ENCODE measurements at regions not wholly inside any gene's neighbourhood (a gene's known extent, or its start where the extent isn't known, plus 50 kb on each side); places are given as distances from the start of the nearest gene placed in this dataset.
A peak's percentile ranks its signal among the peaks of the same experiment; 100 is the strongest.

DNA sequence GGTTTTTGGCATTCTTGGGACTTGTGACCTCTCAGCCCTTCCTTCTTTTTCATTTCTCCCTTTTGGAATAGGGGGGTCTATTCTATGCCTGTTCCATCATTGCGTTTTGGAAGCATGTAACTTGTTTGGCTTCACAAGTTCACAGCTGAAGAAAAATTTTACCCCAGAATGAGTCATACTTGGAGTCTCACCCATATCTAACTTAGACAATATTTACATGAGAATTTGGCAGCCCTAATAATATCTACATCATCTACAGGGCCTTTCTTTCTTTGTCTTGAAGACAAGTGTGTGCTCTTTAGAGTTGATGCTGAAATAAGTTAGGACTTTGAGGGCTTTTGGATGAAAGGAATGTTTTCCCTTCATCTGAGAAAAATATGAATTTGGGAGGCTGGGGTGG, 1312.9 kb upstream of the FLRT2 start:
- DNase-seq (ENCODE audit: low read depth): no peak
- no peak overlapping the region for H3K4me3 ChIP-seq (ENCODE audit: low read length)
- no peak for TF ChIP-seq CTCF (IDR thresholded peaks at IDR 0.05; ENCODE audit: insufficient read depth, low read depth, low read length, missing control alignments)

DNA sequence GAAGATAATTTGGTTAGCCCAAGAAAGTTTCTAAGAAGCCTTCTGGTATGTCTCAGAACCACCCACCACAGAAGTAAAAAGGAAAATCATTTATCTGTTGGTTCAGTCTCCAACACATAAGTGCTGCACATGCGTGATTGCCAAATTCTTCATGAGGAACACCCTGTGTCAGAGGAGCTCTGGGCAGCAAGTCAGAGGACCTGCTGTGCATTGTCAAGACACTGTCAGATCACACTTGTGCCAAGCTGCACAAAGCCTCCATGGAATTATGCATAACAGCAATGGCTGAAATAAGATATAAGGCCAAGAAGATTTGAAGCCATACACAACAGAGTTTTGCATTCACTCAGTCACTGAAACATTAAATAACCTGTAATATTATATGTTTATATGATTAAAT, 1304.7 kb upstream of the FLRT2 start:
- no peak for TF ChIP-seq CTCF (IDR thresholded peaks at IDR 0.05; ENCODE audit: insufficient read depth, low read depth, low read length, missing control alignments)
- DNase-seq (ENCODE audit: low read depth): no peak
- no peak overlapping the region for H3K4me3 ChIP-seq (ENCODE audit: low read length)

DNA sequence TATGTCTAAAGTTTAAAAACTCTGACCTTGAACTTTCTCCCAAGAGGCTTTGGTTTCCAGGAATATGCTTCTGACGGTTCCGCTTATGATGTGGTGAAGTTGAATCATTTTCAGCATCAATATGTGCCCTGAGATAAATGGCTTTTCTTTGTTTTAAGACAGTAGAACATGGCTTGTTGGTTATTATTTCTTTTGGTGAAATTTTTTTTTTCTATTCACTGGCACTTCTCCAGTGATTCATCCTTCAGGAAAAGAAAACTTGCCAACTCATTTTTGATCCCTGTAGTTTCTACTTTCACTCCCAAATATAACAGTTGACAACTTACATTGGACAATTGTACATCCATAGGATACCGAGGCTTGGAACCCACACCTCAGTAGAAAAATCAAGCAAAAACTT, 1301.2 kb upstream of the FLRT2 start:
- no peak for TF ChIP-seq CTCF (IDR thresholded peaks at IDR 0.05; ENCODE audit: insufficient read depth, low read depth, low read length, missing control alignments)
- no peak for DNase-seq (ENCODE audit: low read depth)

GRCh38 chr14:84234281-84234680, 1295.7 kb upstream of the FLRT2 start:
- DNase-seq (ENCODE audit: low read depth): peak; percentile 76
- no peak overlapping the region for H3K4me3 ChIP-seq (ENCODE audit: low read length)
- no peak for TF ChIP-seq CTCF (IDR thresholded peaks at IDR 0.05; ENCODE audit: insufficient read depth, low read depth, low read length, missing control alignments)

More for the DNA sequence above, 1301.2 kb upstream of the FLRT2 start:
- H3K4me3 ChIP-seq (ENCODE audit: low read length): no peak overlapping the region

DNA sequence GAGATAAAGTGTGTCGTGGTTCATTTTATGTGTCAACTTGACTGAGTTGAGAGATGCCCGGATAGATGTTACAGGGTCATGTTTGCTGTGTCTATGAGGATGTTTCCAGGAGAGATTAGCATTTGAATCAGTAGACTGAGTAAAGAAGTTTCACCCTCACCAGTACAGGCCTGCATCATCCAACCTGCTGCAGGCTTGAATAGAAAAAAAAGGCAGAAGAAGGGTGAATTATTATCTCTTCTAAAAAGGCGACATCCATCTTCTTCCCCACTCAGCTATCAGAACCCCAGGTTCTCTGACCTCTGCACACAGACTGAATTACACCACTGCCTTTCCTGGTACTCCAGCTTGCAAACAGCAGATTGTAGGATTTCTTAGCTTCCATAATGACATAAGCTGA, 1293.7 kb upstream of the FLRT2 start:
- no peak overlapping the region for H3K4me3 ChIP-seq (ENCODE audit: low read length)
- TF ChIP-seq CTCF (IDR thresholded peaks at IDR 0.05; ENCODE audit: insufficient read depth, low read depth, low read length, missing control alignments): no peak
- no peak for DNase-seq (ENCODE audit: low read depth)

GRCh38 chr14:84237881-84238280, 1292.1 kb upstream of the FLRT2 start:
- DNase-seq (ENCODE audit: low read depth): no peak
- no peak for TF ChIP-seq CTCF (IDR thresholded peaks at IDR 0.05; ENCODE audit: insufficient read depth, low read depth, low read length, missing control alignments)
- no peak overlapping the region for H3K4me3 ChIP-seq (ENCODE audit: low read length)

- TF ChIP-seq CTCF (IDR thresholded peaks at IDR 0.05; ENCODE audit: insufficient read depth, low read depth, low read length, missing control alignments): no peak
- DNase-seq (ENCODE audit: low read depth): no peak
These were observed 1282.3 kb upstream of the FLRT2 start for GRCh38 chr14:84247693-84248092.

More at GRCh38 chr14:84247693-84248092, 1282.3 kb upstream of the FLRT2 start:
- no peak overlapping the region for H3K4me3 ChIP-seq (ENCODE audit: low read length)
